WTC11 (cell line): ENCODE measurements at regions not wholly inside any gene's neighbourhood (a gene's known extent, or its start where the extent isn't known, plus 50 kb on each side); places are given as distances from the start of the nearest gene placed in this dataset.

Experiments
- CREB1 ChIP-seq: sonication (generic); formaldehyde crosslinking; IDR thresholded peaks from 2 replicates; pipeline ENCODE4 v1.8.0; 2023; ENCODE audit warnings: mild to moderate bottlenecking, missing genetic modification reagents
- SP1 ChIP-seq: sonication (generic); formaldehyde crosslinking; conservative IDR thresholded peaks from 2 replicates; pipeline ENCODE4 v1.8.1; 2022; ENCODE audit warnings: missing genetic modification reagents
- TEAD1 ChIP-seq: sonication (generic); formaldehyde crosslinking; IDR thresholded peaks from 2 replicates; pipeline ENCODE4 v1.8.0; 2022; ENCODE audit warnings: mild to moderate bottlenecking, missing genetic modification reagents
- ZNF416 ChIP-seq: fragments of 250-450 bp; sonication (Bioruptor Pico); IDR thresholded peaks from 2 replicates; pipeline ENCODE4 v1.9.0; 2021; ENCODE audit warnings: mild to moderate bottlenecking, inconsistent platforms
- TF ChIP-seq, protein P1 (sequence below): fragments of 200-600 bp; IDR thresholded peaks from 2 replicates; pipeline ENCODE4 v1.8.0; 2022; ENCODE audit warnings: antibody characterized with exemption

DNA sequence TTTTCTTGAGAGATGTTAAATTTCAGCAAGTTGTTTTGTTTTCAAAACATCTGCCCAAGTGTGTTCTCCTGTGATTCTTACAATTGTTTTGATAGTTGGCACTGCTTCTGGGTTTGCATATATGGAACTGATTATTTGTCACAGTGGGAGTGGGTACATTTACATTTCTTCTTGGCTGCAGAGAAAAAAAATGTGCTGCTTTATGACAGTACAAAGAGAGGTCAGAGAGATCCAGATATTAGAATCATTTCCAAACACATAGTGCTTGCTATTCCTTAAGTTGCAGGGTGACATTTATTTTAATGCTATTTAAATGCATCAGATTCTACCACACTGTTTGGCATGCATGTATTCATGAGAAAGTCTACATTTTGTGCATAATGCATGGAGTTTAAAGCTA is 303.5 kb upstream of the MDGA2 start:
- no peak for TF ChIP-seq ZNF416 (CRISPR knock-in tag)
- no peak for TF ChIP-seq SP1 (CRISPR knock-in tag)
- TF ChIP-seq, protein P1, sequence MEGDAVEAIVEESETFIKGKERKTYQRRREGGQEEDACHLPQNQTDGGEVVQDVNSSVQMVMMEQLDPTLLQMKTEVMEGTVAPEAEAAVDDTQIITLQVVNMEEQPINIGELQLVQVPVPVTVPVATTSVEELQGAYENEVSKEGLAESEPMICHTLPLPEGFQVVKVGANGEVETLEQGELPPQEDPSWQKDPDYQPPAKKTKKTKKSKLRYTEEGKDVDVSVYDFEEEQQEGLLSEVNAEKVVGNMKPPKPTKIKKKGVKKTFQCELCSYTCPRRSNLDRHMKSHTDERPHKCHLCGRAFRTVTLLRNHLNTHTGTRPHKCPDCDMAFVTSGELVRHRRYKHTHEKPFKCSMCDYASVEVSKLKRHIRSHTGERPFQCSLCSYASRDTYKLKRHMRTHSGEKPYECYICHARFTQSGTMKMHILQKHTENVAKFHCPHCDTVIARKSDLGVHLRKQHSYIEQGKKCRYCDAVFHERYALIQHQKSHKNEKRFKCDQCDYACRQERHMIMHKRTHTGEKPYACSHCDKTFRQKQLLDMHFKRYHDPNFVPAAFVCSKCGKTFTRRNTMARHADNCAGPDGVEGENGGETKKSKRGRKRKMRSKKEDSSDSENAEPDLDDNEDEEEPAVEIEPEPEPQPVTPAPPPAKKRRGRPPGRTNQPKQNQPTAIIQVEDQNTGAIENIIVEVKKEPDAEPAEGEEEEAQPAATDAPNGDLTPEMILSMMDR: no peak
- TF ChIP-seq TEAD1 (CRISPR knock-in tag): no peak
- no peak for TF ChIP-seq CREB1 (CRISPR knock-in tag)
